NCI-H2227 (cell line): ENCODE measurements at regions not wholly inside any gene's neighbourhood (a gene's known extent, or its start where the extent isn't known, plus 50 kb on each side); places are given as distances from the start of the nearest gene placed in this dataset.
"Not testable (repeated sequence)": the region's sequence is repeated elsewhere in the genome, so short reads cannot be mapped to it uniquely, and the experiment has no call there.

Experiments used
- DNase-seq: peaks from one replicate; lab custom pipeline; 2025; ENCODE audit not compliant: unreplicated experiment; lab: John Stamatoyannopoulos, UW

DNA sequence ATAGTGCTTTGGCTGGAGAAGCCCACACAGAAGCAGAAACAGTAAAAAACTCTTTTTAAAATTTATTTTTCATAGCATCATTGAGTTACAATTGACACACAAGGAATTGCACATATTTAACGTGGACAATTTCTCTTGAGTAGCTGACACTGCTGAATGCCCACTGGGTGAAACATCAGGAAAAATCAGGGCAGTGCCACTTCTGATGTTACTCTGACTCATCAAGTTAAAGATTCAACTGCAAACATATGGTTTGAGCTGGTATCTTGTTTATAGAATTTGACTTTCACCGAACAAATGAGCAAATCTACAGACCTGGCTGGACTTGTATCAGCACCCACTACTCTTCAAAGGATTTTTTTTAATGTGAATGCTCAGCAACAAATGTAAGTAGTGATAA is 66.3 kb upstream of the CTSV start:
- not testable (repeated sequence) for DNase-seq

DNA sequence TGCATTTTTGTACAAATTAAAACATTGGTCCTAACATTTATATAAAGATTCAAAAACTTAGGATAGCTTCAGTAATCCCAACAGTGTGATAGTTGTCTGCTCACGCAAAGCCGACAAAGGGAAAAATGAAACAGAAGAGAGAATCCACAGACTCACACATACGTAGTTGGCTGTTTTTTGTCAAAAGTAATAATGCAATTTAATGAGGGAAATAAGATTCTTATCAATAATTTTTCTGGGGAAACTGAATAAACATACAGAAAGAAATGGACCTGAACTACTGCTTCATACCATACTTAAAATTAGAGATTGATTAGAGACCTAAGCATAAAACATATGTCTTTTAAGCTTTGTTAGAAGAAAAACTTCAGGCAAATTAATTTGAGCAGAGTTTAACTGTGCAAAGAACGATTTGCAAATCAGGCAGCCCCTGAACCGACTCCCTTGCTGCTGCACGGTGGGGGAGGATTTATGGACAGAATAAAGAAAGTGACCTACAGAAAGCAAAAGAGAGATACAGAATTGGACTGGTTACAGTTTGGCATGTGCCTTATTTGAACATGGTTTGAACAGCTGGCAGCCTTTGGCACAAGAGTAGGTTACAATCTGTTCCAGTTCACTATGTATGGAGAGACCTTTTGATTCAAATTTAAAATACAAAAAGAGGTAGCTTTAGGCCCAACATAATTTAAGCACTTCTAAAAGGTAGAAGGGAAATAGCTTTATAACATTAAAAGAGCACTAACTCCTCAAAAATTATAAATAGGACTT is 64.9 kb upstream of the CTSV start:
- not testable (repeated sequence) for DNase-seq

DNA sequence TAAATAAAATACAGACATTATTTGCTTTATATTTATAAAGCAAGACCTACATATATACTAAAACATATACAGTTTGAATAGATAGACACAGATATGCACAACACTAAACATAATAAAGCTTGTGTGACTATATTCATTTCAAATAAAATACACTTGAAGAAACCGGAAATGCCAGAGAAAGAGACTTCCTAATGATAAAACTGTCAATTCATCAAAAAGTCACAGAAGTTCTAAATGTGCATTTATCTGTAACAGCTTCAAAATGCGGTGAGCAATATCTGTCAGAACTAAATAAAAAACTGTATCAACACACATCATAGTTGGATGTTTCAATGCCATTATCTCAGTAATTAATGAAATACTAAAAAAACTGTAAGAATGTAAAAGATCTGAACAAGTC is 60.6 kb upstream of the CTSV start:
- not testable (repeated sequence) for DNase-seq

DNA sequence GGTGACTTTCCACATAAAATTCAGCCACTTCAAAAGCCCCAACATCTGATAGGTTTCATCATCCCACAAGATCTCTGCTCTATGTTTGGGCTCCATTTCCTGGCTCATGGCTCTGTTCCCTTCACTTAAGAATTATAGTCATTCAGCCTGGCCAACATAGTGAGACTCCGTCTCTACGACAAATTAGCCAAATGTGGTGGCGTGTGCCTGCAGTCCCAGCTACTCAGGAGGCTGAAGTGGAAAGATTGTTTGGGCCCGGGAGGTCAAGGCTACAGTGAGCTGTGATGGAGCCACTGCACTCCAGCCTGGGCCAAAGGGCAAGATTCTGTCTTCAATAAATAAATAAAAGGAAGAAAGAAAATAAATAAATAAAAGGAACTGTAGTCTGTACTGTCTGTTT is 57.9 kb upstream of the CTSV start:
- no peak for DNase-seq

DNA sequence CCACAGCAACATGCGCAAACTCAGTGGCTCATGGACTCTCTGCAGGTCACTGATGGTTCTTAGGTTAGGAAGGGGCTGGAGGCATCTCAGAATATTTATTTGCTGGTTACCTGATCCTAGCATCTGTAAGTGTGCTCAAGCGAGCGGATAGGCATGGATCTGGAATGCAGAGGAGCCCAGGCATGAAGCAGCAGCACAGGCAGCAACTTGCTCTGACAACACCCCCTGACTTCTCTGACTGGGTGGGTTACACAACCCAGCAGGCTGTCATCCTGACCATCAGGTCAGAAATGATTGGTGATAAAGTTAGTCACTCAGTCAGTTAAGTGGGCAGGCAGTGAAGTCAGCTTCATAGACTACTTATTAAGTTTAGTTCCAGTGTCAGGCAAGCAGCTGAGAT is 50.4 kb upstream of the CTSV start:
- not testable (repeated sequence) for DNase-seq
